NCI-H748 (cell line): ENCODE measurements at regions not wholly inside any gene's neighbourhood (a gene's known extent, or its start where the extent isn't known, plus 50 kb on each side); places are given as distances from the start of the nearest gene placed in this dataset.
A peak's percentile ranks its signal among the peaks of the same experiment; 100 is the strongest.
"Not testable (repeated sequence)": the region's sequence is repeated elsewhere in the genome, so short reads cannot be mapped to it uniquely, and the experiment has no call there.

Source experiments
- DNase-seq: peaks from one replicate; lab custom pipeline; 2025; ENCODE audit not compliant: unreplicated experiment; lab: John Stamatoyannopoulos, UW

GRCh38 chr5:142222225-142222865 lies 102.5 kb downstream of the SPRY4 start:
- no peak for DNase-seq

DNA sequence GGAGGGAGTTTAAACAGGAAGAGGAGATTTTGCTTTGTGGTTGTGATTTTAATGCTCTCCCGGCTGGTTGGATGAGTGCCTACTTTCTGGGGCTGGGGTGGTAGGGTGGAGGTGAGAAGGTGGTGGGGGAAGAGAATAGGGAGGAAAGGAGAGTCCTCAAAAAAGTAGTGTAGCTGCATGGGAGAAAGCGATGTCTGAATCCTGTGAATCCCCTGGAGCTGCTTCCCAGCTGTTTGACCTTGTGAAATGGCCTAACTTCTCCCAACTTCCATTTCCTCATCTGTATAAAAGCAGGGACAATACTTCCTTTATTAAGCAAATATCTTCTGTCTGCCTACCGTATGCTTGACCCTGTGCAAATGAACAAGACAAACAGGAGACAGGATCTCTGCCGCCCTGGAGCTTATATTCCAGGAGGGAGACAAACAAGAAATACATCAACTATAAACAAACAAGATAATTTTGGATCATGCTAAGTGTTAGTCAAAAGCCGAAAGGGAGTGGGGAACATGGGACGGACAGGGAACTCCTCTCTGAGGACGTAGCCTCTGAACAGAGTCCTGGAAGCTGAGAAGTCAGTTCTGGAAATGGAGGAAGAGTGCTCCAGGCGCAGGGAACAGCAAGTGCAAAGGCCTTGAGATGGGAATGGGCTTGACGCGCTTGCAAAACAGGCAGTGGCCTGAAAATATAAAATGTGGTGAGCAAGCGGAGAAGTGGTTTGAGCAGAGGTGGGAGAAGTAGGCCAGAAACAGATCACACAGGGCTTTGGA lies 103.5 kb downstream of the SPRY4 start:
- DNase-seq = no peak

GRCh38 chr5:142219146-142219545 lies 105.7 kb downstream of the SPRY4 start:
- no peak for DNase-seq

DNA sequence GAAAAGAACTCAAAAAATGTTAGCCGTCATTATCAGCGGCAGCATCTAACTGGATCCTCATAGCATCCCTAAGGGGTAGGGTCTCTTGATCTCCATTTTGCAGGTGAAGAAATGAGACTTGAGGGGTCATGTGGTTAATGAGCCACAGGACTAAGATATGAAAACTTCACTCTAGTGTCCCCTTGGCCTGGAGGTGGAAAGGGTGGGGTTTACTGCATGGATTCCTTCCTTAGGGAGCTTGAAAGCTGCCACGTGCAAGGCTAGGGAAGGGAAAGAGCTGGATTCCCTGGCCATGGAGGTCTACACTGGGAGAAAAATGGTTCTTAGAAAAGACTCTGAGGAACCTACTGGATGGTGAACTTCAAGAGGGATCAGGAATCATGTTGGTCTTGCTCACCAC lies 107.9 kb downstream of the SPRY4 start:
- DNase-seq = no peak

GRCh38 chr5:142215915-142216681 lies 107.5 kb downstream of the NDFIP1 start:
- no peak for DNase-seq

GRCh38 chr5:142213077-142213476 lies 104.5 kb downstream of the NDFIP1 start:
- no peak for DNase-seq

- no peak for DNase-seq
Observed at GRCh38 chr5:142211918-142212317, 103.3 kb downstream of the NDFIP1 start.

DNA sequence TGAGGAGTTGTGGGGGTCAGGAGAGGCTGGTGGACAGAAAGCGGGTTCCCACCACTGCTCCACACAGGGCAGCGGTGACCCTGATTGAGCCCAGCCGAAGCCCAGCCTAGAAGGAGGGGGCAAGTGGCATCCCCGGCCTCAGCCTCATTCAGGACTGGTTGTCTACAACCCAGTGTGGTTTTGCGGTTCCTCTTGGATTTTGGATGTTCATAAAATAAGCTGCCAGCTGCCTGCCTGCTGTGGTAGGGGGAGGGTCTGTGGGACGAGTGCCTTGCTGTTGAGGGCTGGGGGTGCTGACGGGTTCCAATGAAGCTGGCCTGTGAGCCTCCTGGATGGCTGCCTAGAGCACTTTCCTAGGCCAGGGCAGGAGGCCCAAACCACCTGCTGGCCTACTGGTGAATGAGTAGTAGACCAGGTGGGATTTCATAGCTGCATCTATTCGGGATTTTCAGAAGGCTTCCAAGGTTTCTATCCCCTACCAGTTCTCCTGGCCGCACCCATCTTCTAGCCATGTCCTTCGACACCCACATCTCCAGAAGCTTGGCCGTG lies 102.4 kb downstream of the NDFIP1 start:
- no peak for DNase-seq

DNA sequence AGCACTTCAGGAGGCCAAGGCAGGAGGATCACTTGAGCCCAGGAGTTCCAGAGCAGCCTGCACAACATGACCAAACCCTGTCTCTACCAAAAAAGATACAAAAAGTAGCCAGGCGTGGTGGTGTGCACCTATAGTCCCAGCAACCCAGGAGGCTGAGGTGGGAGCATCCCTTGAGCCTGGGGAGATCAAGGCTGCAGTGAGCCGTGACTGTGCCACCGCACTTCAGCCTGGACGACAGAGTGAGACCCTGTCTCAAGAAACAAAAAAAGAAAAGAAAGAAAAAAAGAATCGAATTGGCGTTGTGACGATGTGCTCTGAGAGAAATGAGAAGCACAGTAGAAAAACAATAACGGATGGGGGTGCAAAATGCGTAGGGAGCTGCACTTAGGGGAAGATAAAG lies 101.4 kb downstream of the NDFIP1 start:
- DNase-seq = no peak

DNA sequence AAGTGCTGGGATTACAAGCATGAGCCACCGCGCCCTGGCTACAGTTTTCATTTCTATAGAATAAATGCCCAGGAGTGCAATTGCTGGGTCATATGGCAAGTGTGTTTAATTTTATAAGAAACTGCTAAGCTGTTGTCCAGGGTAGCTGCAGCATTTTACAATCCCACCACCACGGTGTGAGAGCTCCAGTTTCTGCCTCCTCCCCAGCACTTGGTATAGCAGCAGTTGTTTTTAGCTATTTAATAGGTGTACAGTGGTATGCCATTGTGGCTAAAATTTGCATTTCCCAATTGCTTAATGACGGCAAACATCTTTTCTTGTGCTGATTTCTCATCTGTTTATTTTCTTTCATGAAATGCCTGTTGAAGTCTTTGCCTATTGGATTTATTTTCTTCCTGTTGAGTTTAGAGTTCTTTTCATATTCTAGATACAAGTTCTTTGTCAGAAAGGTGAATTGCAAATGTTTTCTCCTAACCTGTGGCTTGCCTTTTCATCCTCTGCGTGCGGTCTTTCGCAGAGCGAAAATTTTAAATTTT lies 100.3 kb downstream of the NDFIP1 start:
- DNase-seq = no peak

DNA sequence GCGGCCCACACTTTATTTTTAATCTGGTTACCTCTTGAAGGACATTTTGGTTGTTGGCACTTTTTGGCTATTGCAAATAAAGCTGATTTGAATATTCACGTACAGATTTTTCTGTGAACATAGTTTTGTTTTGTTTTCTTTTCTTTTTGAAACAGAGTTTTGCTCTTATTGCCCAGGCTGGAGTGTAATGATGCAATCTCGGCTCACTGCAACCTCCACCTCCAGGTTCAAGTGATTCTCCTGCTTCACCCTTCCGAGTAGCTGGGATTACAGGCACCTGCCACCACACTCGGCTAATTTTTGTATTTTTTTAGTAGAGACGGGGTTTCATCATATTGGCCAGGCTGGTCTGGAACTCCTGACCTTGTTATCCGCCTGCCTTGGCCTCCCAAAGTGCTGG lies 99.7 kb downstream of the NDFIP1 start:
- not testable (repeated sequence) for DNase-seq

GRCh38 chr5:142206801-142207200 lies 98.2 kb downstream of the NDFIP1 start:
- peak; percentile 10 for DNase-seq

DNA sequence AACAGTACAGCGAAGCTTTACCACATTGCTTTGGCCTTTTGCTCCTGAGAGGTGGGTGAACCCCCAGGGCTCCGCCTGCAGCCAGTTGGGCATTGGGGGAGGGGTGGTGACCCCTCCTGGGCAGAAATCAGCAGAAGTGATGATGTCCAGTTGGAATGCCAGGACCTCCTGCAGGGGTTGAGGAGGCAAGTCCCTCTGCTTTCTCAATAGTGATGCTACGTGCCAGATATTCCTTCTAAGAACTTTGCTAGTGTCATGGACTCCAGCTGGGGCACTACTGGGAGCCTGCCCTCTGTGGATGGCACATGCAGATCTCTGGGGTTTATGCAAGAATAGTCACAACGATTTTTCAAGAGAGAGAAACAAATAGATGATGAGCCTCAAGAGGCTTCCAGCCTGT lies 95.6 kb downstream of the NDFIP1 start:
- DNase-seq = no peak
